ENCODE measurements at regions not wholly inside any gene's neighbourhood (a gene's known extent, or its start where the extent isn't known, plus 50 kb on each side); places are given as distances from the start of the nearest gene placed in this dataset.

- TF ChIP-seq EZH2 (IDR thresholded peaks at IDR 0.05; ENCODE audit: low read length, missing control alignments) (no peak), CTCF (conservative IDR thresholded peaks at IDR 0.05 in 1 of 2, IDR thresholded peaks at IDR 0.05 in 1 of 2; ENCODE audit: low read depth in 1 of 2, low read length in 2 of 2) (no peak)
These were observed 528.9 kb upstream of the NRP1 start for GRCh38 chr10:33863352-33863751.
